Kidney (tissue), 13 donors: ENCODE measurements at regions not wholly inside any gene's neighbourhood (a gene's known extent, or its start where the extent isn't known, plus 50 kb on each side); places are given as distances from the start of the nearest gene placed in this dataset.

Source experiments
- DNase-seq, 5 donors: peaks; one replicate each; pipeline ENCODE4 v3.0.0-alpha.2; 2013 to 2020
- FAIRE-seq: peaks from 2 replicates; lab custom pipeline; 2012; peaks lifted over from hg19 to GRCh38; lab: Jason Lieb, UNC
- H3K27ac ChIP-seq, 2 donors: one replicate each; pipeline ENCODE4 v1.7.0; 2013; ENCODE audit warnings: low read depth in 2 of 2, low read length in 2 of 2, inconsistent platforms in 1 of 2
- H3K27me3 ChIP-seq: one replicate; pipeline ENCODE4 v1.7.1; 2013; ENCODE audit warnings: low read length, inconsistent platforms; ENCODE audit not compliant: control insufficient read depth, insufficient read depth
- H3K36me3 ChIP-seq, 3 donors: one replicate each; pipeline versions ENCODE4 v1.7.0 to v1.7.1; 2013; ENCODE audit warnings: low read length in 3 of 3, control low read depth in 1 of 3, inconsistent platforms in 1 of 3; ENCODE audit not compliant: insufficient read depth in 3 of 3, control insufficient read depth in 2 of 3
- H3K4me1 ChIP-seq, 3 donors: one replicate each; pipeline versions ENCODE4 v1.7.0 to v1.7.1; 2013; ENCODE audit warnings: low read length in 3 of 3, inconsistent platforms in 1 of 3, low read depth in 1 of 3; ENCODE audit not compliant: control insufficient read depth in 2 of 3, insufficient read depth in 2 of 3
- H3K4me3 ChIP-seq, 3 donors: one replicate each; pipeline versions ENCODE4 v1.7.0 to v1.8.1; 2013; ENCODE audit warnings: low read length in 3 of 3, control low read depth in 1 of 3, inconsistent platforms in 1 of 3
- H3K9ac ChIP-seq, 3 donors: one replicate each; pipeline versions ENCODE4 v1.7.0 to v1.7.1; 2013; ENCODE audit warnings: low read length in 3 of 3, control low read depth in 1 of 3, inconsistent platforms in 1 of 3
- H3K9me3 ChIP-seq, 3 donors: one replicate each; pipeline versions ENCODE4 v1.7.0 to v1.7.1; 2013; ENCODE audit warnings: low read length in 3 of 3, control low read depth in 1 of 3, inconsistent platforms in 1 of 3; ENCODE audit not compliant: control insufficient read depth in 2 of 3, insufficient read depth in 1 of 3
- intact Hi-C: fragments of 100-400 bp; cut with DNase I; formaldehyde crosslinking; loops from one replicate; pipeline ENCODE4 v1.11.1; 2022
- TF ChIP-seq, protein P1 (sequence below): IDR thresholded peaks from 3 replicates; pipeline ENCODE4 v1.5.1; 2012; ENCODE audit warnings: mild to moderate bottlenecking, moderate library complexity, borderline replicate concordance; ENCODE audit not compliant: insufficient read depth; ENCODE audit errors: extremely low read depth
- donor health status: control.
- donor health status: control.
- donor health status: control.
- donor health status: control.
- donor health status: control.
- donor health status: DM: yes; HTN: yes; CAD: no.
- donor health status: Normal renal cell carcinoma (clear cell type).

DNA sequence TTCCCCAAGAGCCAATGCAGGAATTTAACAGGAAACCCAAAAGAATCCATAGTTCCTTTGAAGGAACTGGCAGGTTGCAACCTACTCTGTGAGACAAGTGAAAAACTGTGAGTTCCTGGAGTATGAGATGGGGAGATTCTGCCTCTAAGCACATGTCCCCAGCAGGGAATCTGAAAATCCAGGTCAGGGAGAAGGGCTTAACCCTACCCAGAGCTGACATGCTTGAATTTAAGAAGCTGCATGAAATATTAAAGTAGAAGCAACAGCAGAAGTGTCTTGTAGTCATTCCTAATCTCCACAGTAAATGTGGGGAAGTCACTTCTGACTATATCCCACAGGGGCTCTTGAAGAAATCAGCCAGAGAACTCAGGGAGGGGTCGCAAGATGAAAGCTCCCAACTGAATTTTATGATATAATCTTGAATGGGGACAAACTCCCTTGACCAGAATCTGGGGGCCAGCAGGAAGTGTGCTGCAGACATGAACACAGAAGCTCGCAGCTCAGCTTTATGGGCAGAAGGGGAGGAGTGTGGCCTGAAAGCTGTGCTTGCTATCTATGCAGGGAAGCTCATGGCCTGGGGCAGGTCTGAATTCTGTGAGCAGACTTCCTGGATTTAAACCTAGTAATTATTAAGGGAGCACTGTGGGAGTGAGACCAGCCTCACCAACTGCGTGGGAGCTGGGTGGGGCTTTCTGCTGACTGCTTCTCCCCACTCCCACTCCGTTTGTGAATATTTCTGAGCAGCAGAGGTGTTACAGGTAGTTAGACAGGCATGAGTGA is 184.1 kb upstream of the KYNU start:
- Histone ChIP-seq H3K9ac (no peak overlapping the region), H3K9me3 (no peaks in the 10 kb centered on the region), H3K36me3 (no peaks in the 10 kb centered on the region), H3K4me1 (no peaks in the 10 kb centered on the region), H3K4me3 (no peak overlapping the region), H3K27me3 (no peaks in the 10 kb centered on the region), H3K27ac (no peak overlapping the region)
- TF ChIP-seq, protein P1, sequence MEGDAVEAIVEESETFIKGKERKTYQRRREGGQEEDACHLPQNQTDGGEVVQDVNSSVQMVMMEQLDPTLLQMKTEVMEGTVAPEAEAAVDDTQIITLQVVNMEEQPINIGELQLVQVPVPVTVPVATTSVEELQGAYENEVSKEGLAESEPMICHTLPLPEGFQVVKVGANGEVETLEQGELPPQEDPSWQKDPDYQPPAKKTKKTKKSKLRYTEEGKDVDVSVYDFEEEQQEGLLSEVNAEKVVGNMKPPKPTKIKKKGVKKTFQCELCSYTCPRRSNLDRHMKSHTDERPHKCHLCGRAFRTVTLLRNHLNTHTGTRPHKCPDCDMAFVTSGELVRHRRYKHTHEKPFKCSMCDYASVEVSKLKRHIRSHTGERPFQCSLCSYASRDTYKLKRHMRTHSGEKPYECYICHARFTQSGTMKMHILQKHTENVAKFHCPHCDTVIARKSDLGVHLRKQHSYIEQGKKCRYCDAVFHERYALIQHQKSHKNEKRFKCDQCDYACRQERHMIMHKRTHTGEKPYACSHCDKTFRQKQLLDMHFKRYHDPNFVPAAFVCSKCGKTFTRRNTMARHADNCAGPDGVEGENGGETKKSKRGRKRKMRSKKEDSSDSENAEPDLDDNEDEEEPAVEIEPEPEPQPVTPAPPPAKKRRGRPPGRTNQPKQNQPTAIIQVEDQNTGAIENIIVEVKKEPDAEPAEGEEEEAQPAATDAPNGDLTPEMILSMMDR: no peak
- DNase-seq (no peak), FAIRE-seq (no peak)
- intact Hi-C loops: no loop called here

DNA sequence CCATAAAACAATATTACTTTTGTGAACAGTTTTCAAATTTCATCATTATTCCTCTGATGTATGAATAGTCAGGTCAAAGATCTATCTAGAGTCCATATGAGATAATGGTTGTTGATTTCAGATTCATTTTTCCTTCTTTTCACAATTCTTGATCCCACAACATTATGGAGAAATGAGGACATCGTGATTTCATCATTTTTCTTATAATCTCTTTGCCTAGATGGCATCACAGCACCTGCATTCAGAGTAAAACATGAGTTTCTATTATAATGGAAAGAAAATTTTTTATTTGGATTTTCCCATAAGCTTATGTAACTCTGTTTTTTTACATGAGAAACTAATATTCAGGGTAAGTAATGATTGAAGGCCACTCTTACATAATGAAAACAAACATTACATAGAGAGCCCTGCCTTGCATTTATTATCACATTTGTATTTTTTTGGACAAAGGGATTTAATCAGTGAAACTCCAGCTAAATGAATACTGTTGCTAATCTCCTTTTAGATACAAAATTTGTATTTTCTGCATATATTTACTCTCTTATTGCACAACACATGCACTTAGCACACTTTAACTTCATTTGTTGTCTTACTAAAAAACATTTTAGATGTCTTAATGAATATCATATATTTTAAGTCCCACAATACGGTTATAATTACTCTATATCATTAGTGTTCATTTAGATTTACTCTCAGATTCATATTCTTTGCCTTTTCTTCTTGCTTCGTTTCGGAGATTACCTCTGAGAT is 188.4 kb upstream of the KYNU start:
- H3K27ac ChIP-seq: no peak overlapping the region
- H3K27me3 ChIP-seq: no peaks in the 10 kb centered on the region
- intact Hi-C loops: no loop called here
- H3K9me3 ChIP-seq: no peaks in the 10 kb centered on the region
- no peaks in the 10 kb centered on the region for H3K4me1 ChIP-seq
- H3K4me3 ChIP-seq: no peak overlapping the region
- TF ChIP-seq, protein P1: no peak
- no peaks in the 10 kb centered on the region for H3K36me3 ChIP-seq
- DNase-seq (no peak), FAIRE-seq (no peak)
- no peak overlapping the region for H3K9ac ChIP-seq

DNA sequence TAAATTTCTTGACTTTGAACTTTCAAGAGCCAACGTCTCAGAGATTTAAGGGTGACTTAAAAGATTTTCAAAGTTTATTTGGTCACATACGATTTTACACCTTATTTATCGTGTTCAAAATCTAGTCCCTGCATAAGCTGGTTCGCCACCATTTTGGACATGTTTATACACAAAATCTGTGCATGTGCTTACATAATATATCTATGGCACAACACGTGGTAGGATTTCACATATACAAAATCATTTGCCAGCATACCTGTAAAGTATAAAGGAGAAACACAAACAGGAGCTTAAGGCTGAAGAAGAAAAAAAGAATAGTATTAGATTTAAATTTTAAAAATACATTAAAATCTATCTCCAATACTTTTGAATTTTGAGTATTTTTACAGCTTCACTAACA is 190.0 kb upstream of the KYNU start:
- H3K4me3 ChIP-seq: no peak overlapping the region
- no peaks in the 10 kb centered on the region for H3K9me3 ChIP-seq
- FAIRE-seq (no peak), DNase-seq (no peak)
- intact Hi-C loops: no loop called here
- H3K9ac ChIP-seq: no peak overlapping the region
- no peak overlapping the region for H3K27ac ChIP-seq
- H3K27me3 ChIP-seq: no peaks in the 10 kb centered on the region
- TF ChIP-seq, protein P1: no peak
- no peaks in the 10 kb centered on the region for H3K4me1 ChIP-seq
- no peaks in the 10 kb centered on the region for H3K36me3 ChIP-seq
